Fibroblast of skin of scalp (primary cell): ENCODE measurements at regions not wholly inside any gene's neighbourhood (a gene's known extent, or its start where the extent isn't known, plus 50 kb on each side); places are given as distances from the start of the nearest gene placed in this dataset.

Experiments used
- DNase-seq: peaks from one replicate; pipeline ENCODE4 v3.0.0-alpha.2; 2013

DNA sequence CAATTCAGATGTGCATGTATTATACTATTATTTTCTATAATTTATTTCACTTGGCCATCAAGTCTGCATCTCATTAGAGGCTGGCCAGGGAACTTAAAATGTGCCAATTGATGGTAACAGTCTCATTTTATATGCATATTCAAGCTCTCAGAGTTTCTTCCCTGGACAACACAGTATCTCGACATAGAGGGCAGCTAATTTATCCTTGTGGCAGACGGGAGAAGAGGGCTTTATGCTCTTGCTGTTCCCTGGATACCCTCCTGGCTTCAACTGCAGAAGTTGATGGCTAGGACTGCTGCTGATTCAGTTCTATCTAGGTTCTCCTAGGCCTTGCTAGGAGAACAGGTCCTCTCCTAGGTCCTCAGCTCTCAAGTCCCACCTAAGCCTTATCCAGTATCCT lies 99.1 kb upstream of the NPHP3 start:
- no peak for DNase-seq

DNA sequence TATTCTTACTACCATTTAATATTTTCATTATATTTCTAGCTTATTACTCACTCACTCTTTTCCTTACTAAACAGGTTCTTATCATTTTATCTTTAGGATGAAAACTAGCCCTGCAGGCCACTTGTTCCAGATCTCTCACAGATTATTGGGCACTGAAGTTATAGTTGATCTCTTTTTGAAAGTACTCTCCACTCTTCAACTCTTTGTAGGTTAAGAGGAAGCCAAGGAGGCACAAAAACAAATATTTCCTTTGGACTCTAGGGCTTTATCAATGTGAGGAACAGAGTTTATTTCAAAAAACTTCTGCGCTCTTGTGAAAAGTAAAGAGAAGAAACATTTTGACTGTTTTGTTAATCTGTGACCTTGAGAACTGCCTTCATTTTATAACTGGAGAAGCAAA lies 96.0 kb upstream of the NPHP3 start:
- no peak for DNase-seq

DNA sequence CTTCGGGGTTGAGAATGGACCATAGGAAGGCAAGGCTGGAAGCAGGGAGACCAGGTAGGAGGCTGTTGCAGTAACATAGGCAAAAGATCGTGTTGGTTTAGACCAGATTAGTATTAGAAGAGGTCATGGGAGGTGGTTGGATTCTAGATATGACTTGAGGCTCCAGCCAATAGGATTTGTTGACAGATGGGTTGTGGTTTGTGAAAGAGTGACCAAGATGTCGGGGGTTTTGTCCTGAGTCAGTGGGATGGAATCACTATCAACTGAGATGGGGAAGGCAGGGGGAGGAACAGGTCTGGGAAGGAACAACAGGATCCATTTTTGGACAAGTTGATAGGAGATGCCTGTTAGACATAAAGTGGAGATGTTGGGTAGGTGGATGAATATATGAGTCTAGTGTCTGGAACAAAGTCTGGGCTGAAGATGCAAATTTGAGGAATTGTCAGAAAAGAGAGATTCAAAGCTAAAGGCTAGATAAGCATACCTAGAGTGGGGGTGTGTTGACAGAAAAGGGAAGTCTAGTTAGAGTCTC lies 95.5 kb upstream of the NPHP3 start:
- no peak for DNase-seq

DNA sequence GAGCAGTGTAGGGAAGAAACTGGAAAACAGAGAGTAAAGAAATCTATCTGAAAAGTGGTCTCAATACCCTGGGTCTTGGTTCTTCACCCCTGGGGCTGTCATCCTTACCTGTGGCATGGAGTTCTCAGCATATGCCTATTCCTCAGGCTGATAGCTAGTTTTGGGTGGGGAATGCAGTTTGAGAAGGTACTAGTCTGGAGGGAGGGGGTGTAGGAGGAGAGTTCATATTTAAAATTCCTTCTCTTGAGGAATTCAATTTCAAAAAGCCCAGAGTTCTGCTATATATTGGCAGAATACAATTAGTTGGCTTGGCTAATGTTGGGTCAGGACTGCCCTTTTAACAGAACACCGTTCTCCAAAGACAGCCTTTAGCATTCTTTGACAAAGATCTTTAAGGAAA lies 82.9 kb upstream of the NPHP3 start:
- DNase-seq: no peak

DNA sequence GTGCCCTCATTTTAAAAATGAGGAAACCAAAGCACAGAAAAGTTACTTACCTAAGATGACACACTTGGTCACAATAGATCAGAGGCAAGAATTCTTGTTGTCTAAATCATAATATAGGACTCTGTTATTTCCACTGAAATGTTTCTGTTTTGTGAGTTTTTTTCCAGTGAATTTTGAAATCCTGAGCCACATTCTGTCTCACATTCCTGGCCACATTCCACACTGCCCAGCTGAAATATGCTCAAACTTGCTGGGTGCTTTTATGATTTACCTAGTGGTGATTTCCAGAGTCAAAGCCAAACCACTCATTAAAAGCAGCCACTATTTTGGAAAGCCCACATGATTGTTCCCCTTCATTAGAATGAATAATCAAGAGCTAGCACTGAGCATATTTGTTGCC lies 82.3 kb upstream of the NPHP3 start:
- peak; percentile 74 for DNase-seq

DNA sequence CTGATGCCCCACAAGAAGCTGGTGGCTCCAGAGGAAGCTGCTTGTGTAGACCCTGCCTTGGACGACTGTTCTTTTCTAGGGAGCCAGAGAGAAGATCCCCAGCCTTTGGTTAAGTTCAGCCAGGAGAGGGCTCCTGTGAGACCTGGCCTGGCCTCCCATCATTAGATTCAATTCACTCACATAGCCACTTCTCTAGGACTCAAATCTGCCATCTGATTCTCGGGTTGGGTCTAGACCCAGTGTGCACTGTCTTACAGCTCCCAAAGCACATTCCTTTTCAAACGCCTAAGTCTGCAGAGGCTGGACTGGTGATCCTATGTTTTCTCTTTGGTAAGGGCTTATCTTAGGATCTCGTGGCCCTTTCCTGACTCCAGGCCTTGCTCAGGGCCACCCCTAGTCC lies 81.7 kb upstream of the NPHP3 start:
- DNase-seq: peak; percentile 27

DNA sequence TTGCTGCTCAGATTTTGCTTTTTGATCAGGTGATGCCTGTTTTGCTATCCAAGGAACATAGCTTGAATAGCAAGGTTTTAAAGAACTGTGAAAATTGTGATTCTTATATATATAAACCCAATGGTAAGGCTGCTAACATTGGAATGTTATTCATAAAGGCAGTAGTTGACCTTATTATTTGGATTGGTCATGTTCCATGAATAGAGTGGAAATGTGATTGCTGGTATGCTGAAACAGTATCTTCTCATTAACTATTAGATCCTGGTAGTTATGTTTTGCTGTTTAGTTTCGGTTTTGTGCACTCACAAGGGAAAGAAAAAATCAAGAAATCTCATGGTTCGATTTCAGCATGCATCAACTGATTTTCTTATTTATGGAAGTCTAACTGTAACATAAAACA lies 78.7 kb upstream of the NPHP3 start:
- no peak for DNase-seq

DNA sequence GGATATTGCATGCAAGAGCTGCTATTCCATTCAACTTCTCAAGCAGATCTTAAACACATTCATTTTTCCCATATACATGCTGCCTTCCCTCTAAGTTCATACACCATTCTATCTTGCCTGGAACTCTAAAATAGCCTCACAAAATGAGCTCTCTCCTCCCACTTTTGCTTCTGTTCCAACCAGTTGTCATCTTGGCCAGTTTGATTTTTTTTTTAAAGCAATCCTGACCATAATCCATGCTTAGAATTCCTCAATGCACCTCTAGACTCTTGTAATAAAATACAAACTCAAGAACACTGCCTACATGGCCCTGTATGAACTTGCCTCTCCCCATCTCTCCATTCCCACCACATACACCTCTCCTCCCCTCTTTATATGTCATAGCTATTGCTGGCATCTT lies 68.6 kb upstream of the NPHP3 start:
- DNase-seq: no peak

DNA sequence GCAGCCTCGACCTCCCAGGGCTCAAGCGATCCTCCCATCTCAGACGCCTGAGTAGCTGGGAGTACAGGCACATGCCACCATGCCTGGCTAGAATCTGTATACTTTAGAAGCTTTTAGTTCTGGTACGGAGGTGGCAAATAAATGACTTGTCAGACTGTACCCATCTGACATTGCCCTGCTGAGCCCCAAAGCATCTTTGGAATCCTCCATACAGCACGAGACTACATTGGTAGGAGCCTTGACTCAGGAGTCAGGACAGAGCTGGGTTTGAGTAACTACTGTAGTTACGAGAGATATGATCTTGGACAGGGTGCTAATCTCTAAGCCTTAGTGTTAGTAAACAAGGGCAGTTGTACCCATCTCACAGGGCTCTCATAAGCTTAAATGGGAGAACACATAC lies 67.8 kb upstream of the NPHP3 start:
- no peak for DNase-seq

DNA sequence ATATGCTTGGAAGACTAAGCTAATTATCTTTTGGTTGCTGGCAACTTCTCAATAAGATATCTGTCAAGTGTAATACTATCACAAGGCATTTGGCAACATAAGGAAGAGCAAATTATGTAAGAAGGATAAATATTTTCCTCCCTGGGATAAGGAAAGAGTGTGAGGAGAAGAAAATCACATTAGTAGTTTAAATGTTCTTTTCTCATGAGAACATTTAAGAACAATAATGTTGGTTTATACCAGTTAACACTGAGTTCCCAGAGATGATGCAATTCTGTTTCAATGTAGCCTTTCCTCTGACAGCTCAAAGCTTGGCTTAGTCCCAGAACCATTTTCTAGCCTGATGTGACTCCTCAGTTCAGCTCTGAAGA lies 66.1 kb upstream of the NPHP3 start:
- DNase-seq: peak; percentile 92

DNA sequence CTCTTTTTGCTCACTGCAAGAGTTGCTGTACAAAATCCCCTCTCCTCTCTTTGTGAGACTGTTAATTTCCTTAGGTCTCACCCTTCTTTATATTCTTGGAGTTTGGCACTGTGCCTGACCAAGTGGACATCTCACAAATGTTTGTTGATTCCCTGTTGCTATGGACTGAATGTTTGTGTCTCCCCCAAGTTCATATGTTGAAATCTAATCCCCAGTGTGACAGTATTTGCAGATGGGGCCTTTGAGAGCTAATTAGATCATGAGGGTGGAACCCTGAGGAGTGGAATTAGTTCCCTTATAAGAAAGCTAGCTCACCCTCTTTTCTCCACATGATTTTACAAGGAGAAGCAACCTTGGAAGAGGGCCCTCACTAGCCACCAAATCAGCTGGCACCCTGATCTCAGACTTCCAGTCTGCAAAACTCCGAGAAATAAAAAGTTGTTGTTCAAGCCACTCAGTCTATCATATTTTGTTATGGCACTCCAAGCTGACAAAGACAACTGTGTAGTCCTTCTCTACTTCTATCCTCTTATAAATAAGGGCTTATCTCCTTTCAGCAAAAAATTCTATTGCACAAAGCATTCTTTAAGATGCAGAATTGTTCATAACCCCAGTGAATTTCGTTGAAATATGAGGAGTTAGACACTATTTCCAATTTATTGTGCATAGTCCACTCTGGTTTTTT lies 65.5 kb upstream of the NPHP3 start:
- DNase-seq: peak; percentile 56

DNA sequence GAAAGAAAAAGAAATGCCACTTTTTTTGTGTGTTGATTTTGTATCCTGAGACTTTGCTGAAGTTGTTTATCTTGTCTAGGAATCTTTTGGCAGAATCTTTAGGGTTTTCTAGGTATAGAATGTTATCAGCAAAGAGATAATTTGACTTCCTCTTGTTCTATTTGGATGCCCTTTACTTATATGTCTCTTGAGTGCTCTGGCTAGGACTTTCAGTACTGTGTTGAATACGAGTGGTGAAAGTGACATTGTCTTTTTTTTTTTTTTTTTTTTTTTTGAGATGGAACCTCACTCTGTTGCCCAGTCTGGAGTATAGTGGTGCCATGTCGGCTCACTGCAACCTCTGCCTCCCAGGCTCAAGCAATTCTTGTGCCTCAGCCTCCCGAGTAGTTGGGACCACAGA lies 64.7 kb upstream of the NPHP3 start:
- no peak for DNase-seq

DNA sequence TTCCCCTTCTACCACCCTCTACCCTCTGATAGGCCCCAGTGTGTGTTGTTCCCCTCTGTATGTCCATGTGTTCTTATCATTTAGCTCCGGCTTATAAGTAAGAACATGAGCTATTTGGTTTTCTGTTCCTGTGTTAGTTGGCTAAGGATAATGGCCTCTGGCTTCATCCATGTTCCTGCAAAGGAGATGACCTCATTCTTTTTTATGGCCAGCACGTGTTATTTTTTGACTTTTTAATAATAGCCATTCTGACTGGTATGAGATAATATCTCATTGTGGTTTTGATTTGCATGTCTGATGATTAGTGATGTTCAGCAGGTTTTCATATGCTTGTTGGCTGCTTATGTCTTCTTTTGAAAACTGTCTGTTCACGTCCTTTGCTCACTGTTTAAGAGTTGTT lies 63.1 kb upstream of the NPHP3 start:
- DNase-seq: peak; percentile 49

DNA sequence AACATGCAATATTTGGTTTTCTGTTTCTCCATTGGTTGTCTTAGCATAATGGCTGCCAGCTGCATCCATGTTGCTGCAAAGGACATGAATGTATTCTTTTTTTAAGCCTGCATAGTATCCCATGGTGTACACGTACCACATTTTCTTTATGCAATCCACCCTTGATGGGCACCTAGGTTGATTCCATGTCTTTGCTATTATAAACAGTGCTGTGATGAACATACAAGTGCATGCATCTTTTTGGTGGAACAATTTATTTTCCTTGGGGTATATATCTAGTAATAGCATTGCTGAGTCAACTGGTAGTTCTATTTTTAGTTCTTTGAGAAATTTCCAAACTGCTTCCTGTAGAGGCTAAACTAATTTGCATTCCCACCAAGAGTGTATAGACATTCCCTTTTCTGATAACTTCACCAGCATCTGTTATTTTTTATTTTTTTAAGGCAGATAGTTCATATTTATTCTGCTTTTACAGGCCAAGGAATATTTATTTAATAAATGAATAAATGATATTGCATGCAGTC lies 62.4 kb upstream of the NPHP3 start:
- DNase-seq: peak; percentile 60

DNA sequence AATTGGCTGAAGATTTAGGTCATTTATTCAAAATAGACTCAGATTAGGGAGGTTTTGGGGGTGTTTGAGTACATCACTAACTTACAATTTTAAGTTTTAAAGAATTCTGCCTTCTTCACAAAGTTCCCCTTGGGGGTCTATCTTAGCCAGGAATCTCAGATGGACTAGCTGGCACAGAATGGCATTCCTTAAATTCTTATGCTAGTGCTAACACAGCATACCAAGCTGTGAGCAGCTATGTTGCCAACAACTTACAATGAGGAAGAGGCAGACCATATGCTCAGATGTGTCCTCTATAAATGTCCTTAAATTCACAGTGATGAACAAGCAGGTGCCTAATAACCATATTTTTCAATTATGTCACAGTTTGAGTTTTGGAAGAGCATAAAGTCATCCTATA lies 60.9 kb upstream of the NPHP3 start:
- DNase-seq: peak; percentile 84

DNA sequence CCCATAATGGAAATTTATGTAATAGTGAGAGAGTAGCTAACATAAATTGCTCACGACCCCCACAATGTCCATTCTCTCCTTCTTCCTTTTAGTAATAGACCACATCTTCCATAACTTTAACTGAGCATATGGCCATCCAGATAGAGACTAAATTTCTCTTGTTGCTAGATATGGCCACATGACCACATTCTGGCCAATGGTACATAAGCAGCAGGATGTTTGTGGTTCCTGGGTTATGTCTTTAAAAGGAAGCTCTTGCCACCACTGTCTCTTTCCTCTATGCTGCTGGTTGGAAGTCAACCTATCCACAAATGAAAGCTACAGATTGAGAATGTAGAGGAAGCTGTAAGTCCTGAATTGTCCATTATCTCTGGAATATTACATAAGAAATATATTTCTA lies 59.7 kb upstream of the NPHP3 start:
- DNase-seq: no peak

DNA sequence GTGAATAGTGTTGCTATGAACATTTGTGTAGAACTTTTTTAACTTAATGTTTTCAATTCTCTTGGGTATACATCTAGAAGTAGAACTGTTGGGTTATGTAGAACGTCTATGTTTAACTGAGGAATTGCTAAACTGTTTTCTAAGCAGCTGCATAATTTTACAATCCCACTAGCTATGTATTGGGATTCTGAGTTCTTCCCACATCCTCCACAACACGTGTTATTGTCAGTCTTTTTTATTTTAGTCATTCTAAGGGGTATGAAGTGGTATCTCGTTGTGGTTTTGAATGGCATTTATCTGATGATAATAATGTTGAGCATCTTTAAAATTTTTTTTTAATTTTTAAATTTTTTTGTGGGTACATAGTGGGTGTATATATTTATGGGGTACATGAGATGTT lies 55.0 kb upstream of the NPHP3 start:
- no peak for DNase-seq

DNA sequence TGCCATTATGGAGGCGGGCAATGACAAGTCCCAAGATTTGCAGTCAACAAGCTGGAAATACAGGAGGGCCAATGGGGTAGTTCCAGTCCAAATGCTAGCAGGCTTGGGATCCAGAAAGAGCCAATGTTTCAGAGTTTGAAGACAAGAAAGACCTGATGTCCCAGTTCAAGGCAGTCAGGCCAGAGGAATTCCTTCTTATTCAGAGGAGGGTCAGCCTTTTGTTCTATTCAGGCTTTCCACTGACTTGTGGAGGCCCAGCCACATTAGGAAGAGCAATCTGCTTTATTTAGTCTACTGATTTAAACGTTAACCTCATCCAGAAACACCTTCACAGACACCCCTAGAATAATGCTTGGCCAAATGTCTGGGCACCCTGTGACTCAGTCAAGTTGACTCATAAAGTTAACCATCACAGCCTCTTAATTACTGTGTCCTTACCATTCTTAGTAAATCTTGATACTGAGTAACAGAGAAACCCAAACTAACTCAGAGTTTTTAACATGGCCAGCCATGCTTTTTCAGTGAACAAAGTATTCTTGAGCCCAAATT lies 50.9 kb upstream of the NPHP3 start:
- DNase-seq: no peak

DNA sequence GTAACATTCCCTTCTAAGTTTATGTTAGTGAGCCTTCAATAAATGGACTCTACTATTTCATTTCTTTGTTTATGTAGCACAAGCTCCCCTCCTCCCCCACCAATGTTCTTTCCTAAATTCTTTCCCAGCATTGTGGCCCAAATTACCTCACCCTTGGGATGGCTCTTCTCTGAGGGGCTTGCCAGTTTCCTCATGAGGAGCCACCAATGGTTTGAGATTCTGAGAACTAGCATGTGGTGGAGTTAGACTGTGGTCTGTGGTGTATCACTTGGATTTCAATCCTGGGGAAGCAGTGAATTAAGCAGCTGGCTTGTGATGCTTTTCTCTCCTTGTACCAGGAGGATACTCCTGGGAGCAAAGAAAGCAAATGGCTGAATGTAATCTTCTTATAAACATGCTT lies 50.0 kb upstream of the NPHP3 start:
- no peak for DNase-seq
